Breast epithelium (tissue), 4 donors: ENCODE measurements at regions not wholly inside any gene's neighbourhood (a gene's known extent, or its start where the extent isn't known, plus 50 kb on each side); places are given as distances from the start of the nearest gene placed in this dataset.

Source experiments
- DNase-seq, 2 donors: peaks; one replicate each; pipeline ENCODE4 v3.0.0-alpha.2; 2019; ENCODE audit warnings: low spot score in 2 of 2
- H3K27ac ChIP-seq, 2 donors: fragments of 200-600 bp; sonication (generic) in 1 of 2; one replicate each; pipeline ENCODE4 v1.5.1; 2016 to 2019; ENCODE audit warnings: mild to moderate bottlenecking in 1 of 2
- H3K27me3 ChIP-seq, 2 donors: fragments of 200-600 bp; sonication (generic) in 1 of 2; one replicate each; pipeline versions ENCODE4 v1.5.1 to v1.6.0; 2017 to 2019; ENCODE audit warnings: control low read depth in 1 of 2, mild to moderate bottlenecking in 1 of 2
- H3K36me3 ChIP-seq: fragments of 200-600 bp; one replicate; pipeline ENCODE4 v1.5.1; 2019
- H3K4me1 ChIP-seq, 2 donors: fragments of 200-600 bp; sonication (generic); one replicate each; pipeline ENCODE4 v1.5.1; 2016 to 2019; ENCODE audit warnings: control low read depth in 1 of 2
- H3K4me3 ChIP-seq, 3 donors: fragments of 200-600 bp; sonication (generic); 1 replicate in 2 of 3; 2 replicates in 1 of 3; pipeline ENCODE4 v1.5.1; 2016 to 2019; ENCODE audit warnings: mild to moderate bottlenecking in 3 of 3, moderate library complexity in 2 of 3
- H3K9me3 ChIP-seq, 2 donors: fragments of 200-600 bp; sonication (generic) in 1 of 2; one replicate each; pipeline ENCODE4 v1.5.1; 2016 to 2019; ENCODE audit warnings: control low read depth in 1 of 2
- POLR2A ChIP-seq: fragments of 450-650 bp; IDR thresholded peaks from one replicate; pipeline ENCODE4 v1.6.1; 2016; ENCODE audit warnings: antibody characterized with exemption, mild to moderate bottlenecking, moderate library complexity
- POLR2AphosphoS5 ChIP-seq, 3 donors: sonication (generic); formaldehyde crosslinking; IDR thresholded peaks; one replicate each; pipeline ENCODE4 v1.6.1; 2017; ENCODE audit warnings: antibody characterized with exemption in 3 of 3
- intact Hi-C: fragments of 100-400 bp; cut with DNase I; formaldehyde crosslinking; loops from one replicate; pipeline ENCODE4 v1.15.1; 2023; ENCODE audit warnings: low total_unique reads
- TF ChIP-seq, protein P1 (sequence below), 3 donors: fragments of 450-650 bp; IDR thresholded peaks; one replicate each; pipeline ENCODE4 v1.5.1; 2016 to 2017; ENCODE audit warnings: antibody characterized with exemption in 3 of 3, mild to moderate bottlenecking in 3 of 3, moderate library complexity in 3 of 3

DNA sequence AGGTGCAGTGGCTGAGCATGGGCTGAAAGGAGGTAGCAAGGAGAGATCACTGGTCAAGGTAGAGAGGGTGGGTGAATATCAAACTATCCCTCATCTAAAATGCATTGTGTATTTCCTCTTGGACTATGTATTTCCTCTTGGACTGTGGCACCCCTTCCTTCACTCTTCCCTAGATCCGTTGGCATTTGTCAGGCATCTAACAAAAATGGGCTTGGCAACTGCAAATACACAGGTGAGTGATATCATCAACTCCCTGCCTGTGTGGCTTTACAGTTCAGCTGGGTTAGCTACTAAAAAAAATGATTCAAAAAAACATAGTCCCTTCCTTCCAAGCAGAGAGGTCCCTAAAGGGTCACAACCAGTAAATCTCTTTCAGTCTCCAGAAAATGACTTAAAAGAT is 142.8 kb upstream of the FUT8 start:
- Histone ChIP-seq H3K27ac (no peak overlapping the region), H3K27me3 (no peaks in the 10 kb centered on the region), H3K9me3 (no peaks in the 10 kb centered on the region), H3K36me3 (no peaks in the 10 kb centered on the region), H3K4me3 (no peak overlapping the region), H3K4me1 (no peaks in the 10 kb centered on the region)
- DNase-seq: no peak
- TF ChIP-seq, protein P1, sequence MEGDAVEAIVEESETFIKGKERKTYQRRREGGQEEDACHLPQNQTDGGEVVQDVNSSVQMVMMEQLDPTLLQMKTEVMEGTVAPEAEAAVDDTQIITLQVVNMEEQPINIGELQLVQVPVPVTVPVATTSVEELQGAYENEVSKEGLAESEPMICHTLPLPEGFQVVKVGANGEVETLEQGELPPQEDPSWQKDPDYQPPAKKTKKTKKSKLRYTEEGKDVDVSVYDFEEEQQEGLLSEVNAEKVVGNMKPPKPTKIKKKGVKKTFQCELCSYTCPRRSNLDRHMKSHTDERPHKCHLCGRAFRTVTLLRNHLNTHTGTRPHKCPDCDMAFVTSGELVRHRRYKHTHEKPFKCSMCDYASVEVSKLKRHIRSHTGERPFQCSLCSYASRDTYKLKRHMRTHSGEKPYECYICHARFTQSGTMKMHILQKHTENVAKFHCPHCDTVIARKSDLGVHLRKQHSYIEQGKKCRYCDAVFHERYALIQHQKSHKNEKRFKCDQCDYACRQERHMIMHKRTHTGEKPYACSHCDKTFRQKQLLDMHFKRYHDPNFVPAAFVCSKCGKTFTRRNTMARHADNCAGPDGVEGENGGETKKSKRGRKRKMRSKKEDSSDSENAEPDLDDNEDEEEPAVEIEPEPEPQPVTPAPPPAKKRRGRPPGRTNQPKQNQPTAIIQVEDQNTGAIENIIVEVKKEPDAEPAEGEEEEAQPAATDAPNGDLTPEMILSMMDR (IDR thresholded peaks at IDR 0.05): no peak
- no peak for TF ChIP-seq POLR2A
- no peak for TF ChIP-seq POLR2AphosphoS5 (IDR thresholded peaks at IDR 0.05)
- intact Hi-C loops: no loop called here

DNA sequence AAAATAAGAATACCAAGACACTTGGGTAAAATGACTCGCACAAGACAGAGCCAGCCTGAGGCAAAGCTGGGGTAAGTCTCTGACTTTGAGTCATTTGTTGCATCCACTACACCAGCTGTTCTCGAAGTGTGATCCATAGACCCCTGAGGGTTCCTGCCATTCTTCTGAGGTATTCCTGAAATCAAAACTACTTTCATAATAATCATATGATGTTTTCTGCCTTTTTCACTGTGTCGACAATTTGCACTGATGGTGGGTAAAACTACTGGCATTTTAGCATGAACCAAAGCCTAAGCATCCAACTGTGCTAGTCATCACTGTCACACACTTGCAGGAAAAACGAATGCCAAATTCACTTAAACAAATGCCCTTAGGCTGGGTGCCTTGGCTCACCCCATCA is 135.5 kb upstream of the FUT8 start:
- TF ChIP-seq, protein P1 (IDR thresholded peaks at IDR 0.05): no peak
- TF ChIP-seq POLR2AphosphoS5 (IDR thresholded peaks at IDR 0.05): no peak
- TF ChIP-seq POLR2A: no peak
- intact Hi-C loops: no loop called here
- H3K27ac ChIP-seq: no peak overlapping the region

DNA sequence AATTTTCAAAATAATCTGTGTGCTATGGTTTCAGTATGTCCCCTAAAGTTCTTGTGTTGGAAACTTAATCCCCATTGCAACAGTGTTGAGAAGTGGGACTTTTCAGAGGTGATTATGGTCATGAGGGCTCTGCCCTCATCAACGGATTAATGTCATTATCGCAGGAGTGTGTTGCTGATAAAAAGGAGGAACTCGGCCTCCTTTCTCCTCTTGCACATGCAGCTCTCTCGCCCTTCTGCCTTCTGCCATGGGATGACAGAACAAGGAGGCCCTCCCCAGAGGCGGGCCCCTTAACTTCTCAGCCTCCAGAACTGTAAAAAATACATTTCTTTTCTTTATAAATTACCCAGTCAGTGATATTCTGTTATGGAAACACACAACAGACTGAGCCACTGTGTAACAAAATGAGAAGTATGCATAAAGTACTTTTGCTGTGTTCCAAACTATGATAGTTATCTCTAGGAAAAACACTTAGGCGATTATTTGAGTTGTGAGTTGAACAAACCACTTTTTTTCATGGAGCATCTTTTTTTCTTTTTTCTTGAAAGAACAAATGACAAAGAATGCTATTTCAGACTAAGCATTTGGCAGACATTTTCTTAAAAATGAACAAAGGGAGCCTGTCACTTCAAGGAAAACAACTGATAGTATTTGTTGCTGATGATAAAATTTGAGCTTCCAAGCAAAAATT is 134.8 kb upstream of the FUT8 start:
- intact Hi-C loops: no loop called here
- Histone ChIP-seq H3K4me1 (no peaks in the 10 kb centered on the region), H3K36me3 (no peaks in the 10 kb centered on the region), H3K27me3 (no peaks in the 10 kb centered on the region), H3K27ac (no peak overlapping the region), H3K4me3 (no peak overlapping the region), H3K9me3 (no peaks in the 10 kb centered on the region)
- no peak for DNase-seq
- no peak for TF ChIP-seq POLR2AphosphoS5 (IDR thresholded peaks at IDR 0.05)
- TF ChIP-seq POLR2A: no peak
- TF ChIP-seq, protein P1 (IDR thresholded peaks at IDR 0.05): no peak

More for the DNA sequence above, 135.5 kb upstream of the FUT8 start:
- DNase-seq: no peak
- Histone ChIP-seq H3K9me3 (no peaks in the 10 kb centered on the region), H3K27me3 (no peaks in the 10 kb centered on the region), H3K4me3 (no peak overlapping the region), H3K4me1 (no peaks in the 10 kb centered on the region), H3K36me3 (no peaks in the 10 kb centered on the region)

GRCh38 chr14:65278589-65278988 is 133.9 kb upstream of the FUT8 start:
- Histone ChIP-seq H3K9me3 (no peaks in the 10 kb centered on the region), H3K27me3 (no peaks in the 10 kb centered on the region), H3K4me1 (no peaks in the 10 kb centered on the region), H3K36me3 (no peaks in the 10 kb centered on the region), H3K27ac (no peak overlapping the region), H3K4me3 (no peak overlapping the region)
- TF ChIP-seq, protein P1 (IDR thresholded peaks at IDR 0.05): no peak
- no peak for TF ChIP-seq POLR2AphosphoS5 (IDR thresholded peaks at IDR 0.05)
- no peak for TF ChIP-seq POLR2A
- intact Hi-C loops: no loop called here
- DNase-seq: no peak

DNA sequence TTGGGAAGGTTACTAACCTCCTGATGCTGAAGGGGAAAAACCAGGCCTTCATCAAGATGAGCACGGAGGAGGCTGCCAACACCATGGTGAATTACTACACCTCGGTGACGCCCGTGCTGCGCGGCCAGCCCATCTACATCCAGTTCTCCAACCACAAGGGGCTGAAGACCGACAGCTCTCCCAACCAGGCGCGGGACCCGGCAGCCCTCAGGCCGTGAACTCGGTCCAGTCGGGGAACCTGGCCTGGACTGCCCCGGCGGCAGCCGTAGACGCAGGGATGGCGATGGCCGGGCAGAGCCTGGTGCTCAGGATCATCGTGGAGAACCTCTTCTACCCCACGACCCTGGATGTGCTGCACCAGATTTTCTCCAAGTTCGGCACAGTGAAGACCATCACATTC is 133.0 kb upstream of the FUT8 start:
- Histone ChIP-seq H3K4me1 (no peaks in the 10 kb centered on the region), H3K9me3 (no peaks in the 10 kb centered on the region), H3K36me3 (no peaks in the 10 kb centered on the region), H3K27ac (no peak overlapping the region), H3K4me3 (no peak overlapping the region), H3K27me3 (no peaks in the 10 kb centered on the region)
- TF ChIP-seq, protein P1 (IDR thresholded peaks at IDR 0.05): no peak
- TF ChIP-seq POLR2AphosphoS5 (IDR thresholded peaks at IDR 0.05): no peak
- no peak for TF ChIP-seq POLR2A
- intact Hi-C loops: no loop called here
- DNase-seq: no peak
